ENCODE measurements at regions not wholly inside any gene's neighbourhood (a gene's known extent, or its start where the extent isn't known, plus 50 kb on each side); places are given as distances from the start of the nearest gene placed in this dataset.

DNA sequence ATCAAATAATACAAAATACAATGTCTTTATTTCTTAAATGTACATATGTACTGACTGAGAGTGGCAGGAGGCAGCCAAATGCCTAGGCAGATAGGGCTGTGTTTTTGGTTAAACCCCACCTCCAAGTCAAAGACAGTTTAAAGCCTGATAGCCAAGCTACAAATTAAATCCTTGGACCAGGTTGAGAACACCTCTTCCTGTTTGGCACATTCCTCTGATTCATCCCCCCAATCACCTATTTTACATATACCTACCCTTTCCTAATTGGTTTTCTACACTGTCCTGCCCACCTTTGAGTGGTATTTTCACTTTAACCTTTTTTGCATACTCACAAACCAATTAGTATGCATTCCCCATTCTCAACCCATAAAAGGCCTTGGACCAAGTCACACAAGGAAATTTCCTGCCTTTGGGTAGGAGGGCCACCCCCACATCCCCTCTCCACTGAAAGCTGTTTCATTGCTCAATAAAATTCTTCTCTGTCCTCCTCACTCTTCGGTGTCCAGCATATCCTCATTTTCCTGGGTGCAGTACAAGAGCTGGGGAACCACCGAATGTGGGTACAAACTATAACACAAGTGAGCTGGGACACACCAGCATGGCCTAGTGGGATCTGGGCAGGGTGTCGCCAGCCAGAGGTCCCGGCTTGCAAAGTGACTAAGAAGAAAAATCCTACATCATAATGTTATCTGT lies 149.1 kb downstream of the UBE2E3 start (continued):
- TF ChIP-seq CSDC2 (CRISPR knock-in tag; IDR thresholded peaks at IDR 0.05), result no peak
- no peak for TF ChIP-seq ZFP3 (CRISPR knock-in tag; IDR thresholded peaks at IDR 0.05)
- TF ChIP-seq, protein P1, sequence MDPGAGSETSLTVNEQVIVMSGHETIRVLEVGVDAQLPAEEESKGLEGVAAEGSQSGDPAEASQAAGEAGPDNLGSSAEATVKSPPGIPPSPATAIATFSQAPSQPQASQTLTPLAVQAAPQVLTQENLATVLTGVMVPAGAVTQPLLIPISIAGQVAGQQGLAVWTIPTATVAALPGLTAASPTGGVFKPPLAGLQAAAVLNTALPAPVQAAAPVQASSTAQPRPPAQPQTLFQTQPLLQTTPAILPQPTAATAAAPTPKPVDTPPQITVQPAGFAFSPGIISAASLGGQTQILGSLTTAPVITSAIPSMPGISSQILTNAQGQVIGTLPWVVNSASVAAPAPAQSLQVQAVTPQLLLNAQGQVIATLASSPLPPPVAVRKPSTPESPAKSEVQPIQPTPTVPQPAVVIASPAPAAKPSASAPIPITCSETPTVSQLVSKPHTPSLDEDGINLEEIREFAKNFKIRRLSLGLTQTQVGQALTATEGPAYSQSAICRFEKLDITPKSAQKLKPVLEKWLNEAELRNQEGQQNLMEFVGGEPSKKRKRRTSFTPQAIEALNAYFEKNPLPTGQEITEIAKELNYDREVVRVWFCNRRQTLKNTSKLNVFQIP (CRISPR knock-in tag; IDR thresholded peaks at IDR 0.05; ENCODE audit: borderline replicate concordance, low read depth), result no peak

DNA sequence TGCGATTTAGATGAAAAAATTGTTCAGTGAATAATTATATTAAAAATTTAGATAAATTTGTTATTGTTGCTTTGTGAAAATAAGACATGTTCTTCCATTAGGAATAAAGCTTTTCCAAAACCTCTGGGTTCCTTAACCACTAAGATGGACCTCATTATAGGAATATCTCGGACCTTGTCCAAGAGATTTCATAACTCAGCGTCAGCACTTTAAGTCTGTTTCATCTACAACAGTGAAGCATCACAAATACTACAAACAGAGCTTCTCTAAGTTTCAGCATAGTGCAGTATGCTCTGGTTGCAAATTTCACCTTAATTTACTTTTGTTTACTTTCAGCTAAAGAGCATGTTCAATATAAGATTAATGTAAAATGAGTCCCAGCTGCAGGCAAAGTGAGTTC lies 150.3 kb downstream of the UBE2E3 start:
- TF ChIP-seq, protein P2, sequence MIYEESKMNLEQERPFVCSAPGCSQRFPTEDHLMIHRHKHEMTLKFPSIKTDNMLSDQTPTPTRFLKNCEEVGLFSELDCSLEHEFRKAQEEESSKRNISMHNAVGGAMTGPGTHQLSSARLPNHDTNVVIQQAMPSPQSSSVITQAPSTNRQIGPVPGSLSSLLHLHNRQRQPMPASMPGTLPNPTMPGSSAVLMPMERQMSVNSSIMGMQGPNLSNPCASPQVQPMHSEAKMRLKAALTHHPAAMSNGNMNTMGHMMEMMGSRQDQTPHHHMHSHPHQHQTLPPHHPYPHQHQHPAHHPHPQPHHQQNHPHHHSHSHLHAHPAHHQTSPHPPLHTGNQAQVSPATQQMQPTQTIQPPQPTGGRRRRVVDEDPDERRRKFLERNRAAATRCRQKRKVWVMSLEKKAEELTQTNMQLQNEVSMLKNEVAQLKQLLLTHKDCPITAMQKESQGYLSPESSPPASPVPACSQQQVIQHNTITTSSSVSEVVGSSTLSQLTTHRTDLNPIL (CRISPR knock-in tag; IDR thresholded peaks at IDR 0.05; ENCODE audit: low read depth), result no peak
- TF ChIP-seq BACH2 (CRISPR knock-in tag; IDR thresholded peaks at IDR 0.05; ENCODE audit: borderline replicate concordance), result no peak
- TF ChIP-seq ARNTL (CRISPR knock-in tag; IDR thresholded peaks at IDR 0.05; ENCODE audit: borderline replicate concordance, low read depth), result no peak
- ATAC-seq, result no peak

DNA sequence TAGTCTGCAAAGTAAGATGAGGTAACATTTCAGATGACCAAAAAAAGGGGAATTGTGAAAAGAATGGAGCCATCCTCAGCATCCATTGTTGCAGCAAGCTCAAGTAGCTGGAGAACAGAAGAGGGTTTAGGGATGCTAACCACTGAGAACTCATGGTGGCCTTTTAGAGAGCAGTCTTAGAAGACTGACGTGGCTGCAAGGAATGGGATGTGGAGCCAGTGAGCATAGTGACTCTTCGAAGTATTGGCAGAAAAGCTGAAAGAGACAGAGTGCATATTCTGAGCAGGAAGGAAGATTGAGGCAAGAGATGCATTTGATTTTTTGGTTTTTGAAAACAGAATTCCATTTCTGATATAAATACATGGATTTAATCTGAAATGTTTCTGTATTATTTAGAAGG lies 151.2 kb downstream of the UBE2E3 start:
- ATAC-seq, result no peak

DNA sequence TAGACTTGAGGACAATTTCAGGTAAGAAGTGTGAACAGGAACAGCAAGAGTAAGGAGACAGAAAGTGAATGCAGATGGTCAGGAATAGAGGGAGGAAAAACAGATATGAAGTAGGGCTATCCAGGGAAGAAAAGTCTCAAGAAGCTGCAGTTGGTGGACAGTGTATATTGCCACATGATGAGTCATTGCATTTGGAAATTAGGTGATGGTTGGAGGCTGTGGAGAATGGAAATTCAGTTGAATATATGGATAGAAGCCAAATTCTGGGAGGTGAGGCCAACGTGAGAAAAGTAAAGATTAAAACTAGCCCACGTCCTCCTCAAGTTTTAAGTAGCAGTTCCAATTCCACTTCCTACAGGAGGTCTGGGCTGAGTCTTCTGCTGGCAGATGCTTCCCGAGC lies 158.4 kb downstream of the UBE2E3 start:
- no peak for ATAC-seq
- no peak for TF ChIP-seq ZNF8 (CRISPR knock-in tag; IDR thresholded peaks at IDR 0.05)
- TF ChIP-seq, protein P3, sequence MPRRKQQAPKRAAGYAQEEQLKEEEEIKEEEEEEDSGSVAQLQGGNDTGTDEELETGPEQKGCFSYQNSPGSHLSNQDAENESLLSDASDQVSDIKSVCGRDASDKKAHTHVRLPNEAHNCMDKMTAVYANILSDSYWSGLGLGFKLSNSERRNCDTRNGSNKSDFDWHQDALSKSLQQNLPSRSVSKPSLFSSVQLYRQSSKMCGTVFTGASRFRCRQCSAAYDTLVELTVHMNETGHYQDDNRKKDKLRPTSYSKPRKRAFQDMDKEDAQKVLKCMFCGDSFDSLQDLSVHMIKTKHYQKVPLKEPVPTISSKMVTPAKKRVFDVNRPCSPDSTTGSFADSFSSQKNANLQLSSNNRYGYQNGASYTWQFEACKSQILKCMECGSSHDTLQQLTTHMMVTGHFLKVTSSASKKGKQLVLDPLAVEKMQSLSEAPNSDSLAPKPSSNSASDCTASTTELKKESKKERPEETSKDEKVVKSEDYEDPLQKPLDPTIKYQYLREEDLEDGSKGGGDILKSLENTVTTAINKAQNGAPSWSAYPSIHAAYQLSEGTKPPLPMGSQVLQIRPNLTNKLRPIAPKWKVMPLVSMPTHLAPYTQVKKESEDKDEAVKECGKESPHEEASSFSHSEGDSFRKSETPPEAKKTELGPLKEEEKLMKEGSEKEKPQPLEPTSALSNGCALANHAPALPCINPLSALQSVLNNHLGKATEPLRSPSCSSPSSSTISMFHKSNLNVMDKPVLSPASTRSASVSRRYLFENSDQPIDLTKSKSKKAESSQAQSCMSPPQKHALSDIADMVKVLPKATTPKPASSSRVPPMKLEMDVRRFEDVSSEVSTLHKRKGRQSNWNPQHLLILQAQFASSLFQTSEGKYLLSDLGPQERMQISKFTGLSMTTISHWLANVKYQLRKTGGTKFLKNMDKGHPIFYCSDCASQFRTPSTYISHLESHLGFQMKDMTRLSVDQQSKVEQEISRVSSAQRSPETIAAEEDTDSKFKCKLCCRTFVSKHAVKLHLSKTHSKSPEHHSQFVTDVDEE (CRISPR knock-in tag; IDR thresholded peaks at IDR 0.05), result no peak
- no peak for TF ChIP-seq GLIS3 (CRISPR knock-in tag; IDR thresholded peaks at IDR 0.05)
- TF ChIP-seq TCF4 (CRISPR knock-in tag; IDR thresholded peaks at IDR 0.05; ENCODE audit: borderline replicate concordance), result no peak
- TF ChIP-seq, protein P4, sequence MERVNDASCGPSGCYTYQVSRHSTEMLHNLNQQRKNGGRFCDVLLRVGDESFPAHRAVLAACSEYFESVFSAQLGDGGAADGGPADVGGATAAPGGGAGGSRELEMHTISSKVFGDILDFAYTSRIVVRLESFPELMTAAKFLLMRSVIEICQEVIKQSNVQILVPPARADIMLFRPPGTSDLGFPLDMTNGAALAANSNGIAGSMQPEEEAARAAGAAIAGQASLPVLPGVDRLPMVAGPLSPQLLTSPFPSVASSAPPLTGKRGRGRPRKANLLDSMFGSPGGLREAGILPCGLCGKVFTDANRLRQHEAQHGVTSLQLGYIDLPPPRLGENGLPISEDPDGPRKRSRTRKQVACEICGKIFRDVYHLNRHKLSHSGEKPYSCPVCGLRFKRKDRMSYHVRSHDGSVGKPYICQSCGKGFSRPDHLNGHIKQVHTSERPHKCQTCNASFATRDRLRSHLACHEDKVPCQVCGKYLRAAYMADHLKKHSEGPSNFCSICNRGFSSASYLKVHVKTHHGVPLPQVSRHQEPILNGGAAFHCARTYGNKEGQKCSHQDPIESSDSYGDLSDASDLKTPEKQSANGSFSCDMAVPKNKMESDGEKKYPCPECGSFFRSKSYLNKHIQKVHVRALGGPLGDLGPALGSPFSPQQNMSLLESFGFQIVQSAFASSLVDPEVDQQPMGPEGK (CRISPR knock-in tag; IDR thresholded peaks at IDR 0.05; ENCODE audit: borderline replicate concordance), result no peak
- TF ChIP-seq SNAI2 (CRISPR knock-in tag; IDR thresholded peaks at IDR 0.05), result no peak
- TF ChIP-seq, protein P1 (CRISPR knock-in tag; IDR thresholded peaks at IDR 0.05; ENCODE audit: borderline replicate concordance, low read depth), result no peak
- TF ChIP-seq PPARA (CRISPR knock-in tag; IDR thresholded peaks at IDR 0.05; ENCODE audit: borderline replicate concordance), result no peak
- no peak for TF ChIP-seq ZC3H10 (CRISPR knock-in tag; IDR thresholded peaks at IDR 0.05)
- TF ChIP-seq ISL1 (CRISPR knock-in tag; IDR thresholded peaks at IDR 0.05), result no peak
- TF ChIP-seq ZNF70 (CRISPR knock-in tag; IDR thresholded peaks at IDR 0.05), result no peak

More for the DNA sequence above, 151.2 kb downstream of the UBE2E3 start:
- TF ChIP-seq ZNF565 (CRISPR knock-in tag; conservative IDR thresholded peaks at IDR 0.05; ENCODE audit: low read depth) (no peak), GLIS3 (CRISPR knock-in tag; IDR thresholded peaks at IDR 0.05) (no peak), ZFP30 (CRISPR knock-in tag; IDR thresholded peaks at IDR 0.05) (no peak), TOX (CRISPR knock-in tag; IDR thresholded peaks at IDR 0.05; ENCODE audit: borderline replicate concordance) (no peak), ZC3H10 (CRISPR knock-in tag; IDR thresholded peaks at IDR 0.05) (no peak), BACH2 (CRISPR knock-in tag; IDR thresholded peaks at IDR 0.05; ENCODE audit: borderline replicate concordance) (no peak), CSDC2 (CRISPR knock-in tag; IDR thresholded peaks at IDR 0.05) (no peak), TCF4 (CRISPR knock-in tag; IDR thresholded peaks at IDR 0.05; ENCODE audit: borderline replicate concordance) (no peak)
- TF ChIP-seq, protein P3 (CRISPR knock-in tag; IDR thresholded peaks at IDR 0.05), result no peak
- TF ChIP-seq, protein P4 (CRISPR knock-in tag; IDR thresholded peaks at IDR 0.05; ENCODE audit: borderline replicate concordance), result no peak

All from SK-N-SH treated with all-trans-retinoic acid at 6 μM for 48 hours (cell line).